ENCODE measurements at regions not wholly inside any gene's neighbourhood (a gene's known extent, or its start where the extent isn't known, plus 50 kb on each side); places are given as distances from the start of the nearest gene placed in this dataset.
"Not testable (repeated sequence)": the region's sequence is repeated elsewhere in the genome, so short reads cannot be mapped to it uniquely, and the experiment has no call there.

- not testable (repeated sequence) for TF ChIP-seq CTCF (conservative IDR thresholded peaks at IDR 0.05 in 1 of 2, IDR thresholded peaks at IDR 0.05 in 1 of 2; ENCODE audit: low read depth in 1 of 2, low read length in 2 of 2); EZH2 (IDR thresholded peaks at IDR 0.05; ENCODE audit: low read length, missing control alignments)
These were observed 135.4 kb downstream of the LRIG2 start for GRCh38 chr1:113208425-113208824.
